SK-N-SH treated with all-trans-retinoic acid at 6 μM for 48 hours (cell line): ENCODE measurements at regions not wholly inside any gene's neighbourhood (a gene's known extent, or its start where the extent isn't known, plus 50 kb on each side); places are given as distances from the start of the nearest gene placed in this dataset.

ENCODE experiments used
- CREB5 ChIP-seq: fragments of 250-450 bp; sonication (Bioruptor Pico); IDR thresholded peaks from 2 replicates; pipeline ENCODE4 v1.5.1; 2020; ENCODE audit warnings: low read depth, mild to moderate bottlenecking, moderate library complexity
- CSDC2 ChIP-seq: fragments of 250-450 bp; sonication (Bioruptor Pico); IDR thresholded peaks from 2 replicates; pipeline ENCODE4 v1.5.0; 2020; ENCODE audit warnings: mild to moderate bottlenecking, moderate library complexity
- CSRNP3 ChIP-seq: fragments of 250-450 bp; sonication (Bioruptor Pico); IDR thresholded peaks from 2 replicates; pipeline ENCODE4 v1.5.1; 2021; ENCODE audit warnings: mild to moderate bottlenecking, moderate library complexity
- GLIS3 ChIP-seq: fragments of 250-450 bp; sonication (Bioruptor Pico); IDR thresholded peaks from 2 replicates; pipeline ENCODE4 v1.5.0; 2020; ENCODE audit warnings: mild to moderate bottlenecking, moderate library complexity
- PATZ1 ChIP-seq: fragments of 250-450 bp; sonication (Bioruptor Pico); IDR thresholded peaks from 2 replicates; pipeline ENCODE4 v1.8.0; 2020; ENCODE audit warnings: mild to moderate bottlenecking, moderate library complexity, borderline replicate concordance
- POU6F1 ChIP-seq: fragments of 250-450 bp; sonication (Bioruptor Pico); IDR thresholded peaks from 2 replicates; pipeline ENCODE4 v1.8.0; 2021; ENCODE audit warnings: low read depth, mild to moderate bottlenecking, moderate library complexity, borderline replicate concordance
- RARB ChIP-seq: fragments of 250-450 bp; sonication (Bioruptor Pico); IDR thresholded peaks from 2 replicates; pipeline ENCODE4 v1.8.0; 2021; ENCODE audit warnings: mild to moderate bottlenecking, moderate library complexity
- SNAI2 ChIP-seq: fragments of 250-450 bp; sonication (Bioruptor Pico); IDR thresholded peaks from 2 replicates; pipeline ENCODE4 v1.5.0; 2020; ENCODE audit warnings: mild to moderate bottlenecking, moderate library complexity
- TOX ChIP-seq: fragments of 250-450 bp; sonication (Bioruptor Pico); IDR thresholded peaks from 2 replicates; pipeline ENCODE4 v1.8.0; 2021; ENCODE audit warnings: mild to moderate bottlenecking, moderate library complexity, borderline replicate concordance
- TSHZ2 ChIP-seq: fragments of 250-450 bp; sonication (Bioruptor Pico); IDR thresholded peaks from 2 replicates; pipeline ENCODE4 v1.5.0; 2020; ENCODE audit warnings: mild to moderate bottlenecking, moderate library complexity
- ZC3H10 ChIP-seq: fragments of 250-450 bp; sonication (Bioruptor Pico); IDR thresholded peaks from 2 replicates; pipeline ENCODE4 v1.5.1; 2021; ENCODE audit warnings: mild to moderate bottlenecking, moderate library complexity
- ZFP3 ChIP-seq: fragments of 250-450 bp; sonication (Bioruptor Pico); IDR thresholded peaks from 2 replicates; pipeline ENCODE4 v1.5.0; 2020; ENCODE audit warnings: mild to moderate bottlenecking, moderate library complexity
- ZNF565 ChIP-seq: fragments of 450-650 bp; formaldehyde crosslinking; conservative IDR thresholded peaks from 2 replicates; pipeline ENCODE4 v1.5.0; 2020; ENCODE audit warnings: low read depth, mild to moderate bottlenecking, moderate library complexity
- ZNF70 ChIP-seq: fragments of 450-650 bp; formaldehyde crosslinking; IDR thresholded peaks from 2 replicates; pipeline ENCODE4 v1.5.0; 2020; ENCODE audit warnings: mild to moderate bottlenecking, moderate library complexity

GRCh38 chr9:85249313-85249621 is 492.5 kb downstream of the AGTPBP1 start:
- TF ChIP-seq CSDC2 (CRISPR knock-in tag) (no peak), ZC3H10 (no peak), SNAI2 (CRISPR knock-in tag) (no peak), TSHZ2 (CRISPR knock-in tag) (no peak), PATZ1 (CRISPR knock-in tag) (no peak), ZNF70 (CRISPR knock-in tag) (no peak), POU6F1 (CRISPR knock-in tag) (no peak), CREB5 (CRISPR knock-in tag) (no peak), CSRNP3 (no peak), ZFP3 (CRISPR knock-in tag) (no peak), TOX (CRISPR knock-in tag) (no peak), RARB (CRISPR knock-in tag) (no peak), ZNF565 (CRISPR knock-in tag) (no peak), GLIS3 (CRISPR knock-in tag) (no peak)
